Keratinocyte (primary cell): ENCODE measurements at regions not wholly inside any gene's neighbourhood (a gene's known extent, or its start where the extent isn't known, plus 50 kb on each side); places are given as distances from the start of the nearest gene placed in this dataset.

ENCODE experiments used
- DNase-seq: peaks from one replicate; pipeline ENCODE4 v3.0.0-alpha.2; 2011; ENCODE audit warnings: low read depth, missing footprints, low spot score
- FAIRE-seq: peaks from 2 replicates; lab custom pipeline; 2011; peaks lifted over from hg19 to GRCh38; lab: Jason Lieb, UNC
- H2AFZ ChIP-seq: 2 replicates; pipeline ENCODE4 v1.6.0; 2012; ENCODE audit warnings: low read length, control low read depth, inconsistent platforms; ENCODE audit not compliant: control insufficient read depth
- H3K27ac ChIP-seq: 2 replicates; pipeline ENCODE4 v1.5.1; 2011; ENCODE audit warnings: low read length; ENCODE audit not compliant: control insufficient read depth, insufficient read depth
- H3K27me3 ChIP-seq: 3 replicates; pipeline ENCODE4 v1.6.0; 2011; ENCODE audit warnings: low read length; ENCODE audit not compliant: control insufficient read depth, insufficient read depth; ENCODE audit errors: extremely low read depth
- H3K36me3 ChIP-seq, 2 experiments: 2 replicates in 1 of 2; 3 replicates in 1 of 2; pipeline ENCODE4 v1.5.1; 2011; ENCODE audit warnings: low read length in 2 of 2, mild to moderate bottlenecking in 1 of 2; ENCODE audit not compliant: control insufficient read depth in 2 of 2, insufficient read depth in 2 of 2; ENCODE audit errors: extremely low read depth in 1 of 2
- H3K4me1 ChIP-seq: 3 replicates; pipeline ENCODE4 v1.5.1; 2011; ENCODE audit warnings: low read length; ENCODE audit not compliant: control insufficient read depth, insufficient read depth; ENCODE audit errors: extremely low read depth
- H3K4me2 ChIP-seq: 3 replicates; pipeline ENCODE4 v1.6.0; 2011; ENCODE audit warnings: low read depth, low read length; ENCODE audit not compliant: control insufficient read depth, insufficient read depth; ENCODE audit errors: extremely low read depth
- H3K4me3 ChIP-seq, 3 experiments: fragments of 200-600 bp in 1 of 3; sonication (generic) in 1 of 3; 2 replicates in 2 of 3; 3 replicates in 1 of 3; pipeline ENCODE4 v1.5.1; 2011 to 2016; ENCODE audit warnings: low read length in 3 of 3, mild to moderate bottlenecking in 3 of 3, control low read depth in 2 of 3, inconsistent platforms in 1 of 3, low read depth in 1 of 3, mixed read lengths in 1 of 3, mixed run types in 1 of 3, moderate library complexity in 1 of 3; ENCODE audit not compliant: control insufficient read depth in 2 of 3, insufficient read depth in 2 of 3; ENCODE audit errors: extremely low read depth in 1 of 3
- H3K79me2 ChIP-seq: 2 replicates; pipeline ENCODE4 v1.6.0; 2012; ENCODE audit warnings: low read length; ENCODE audit not compliant: control insufficient read depth, insufficient read depth
- H3K9ac ChIP-seq: 3 replicates; pipeline ENCODE4 v1.6.0; 2011; ENCODE audit warnings: low read length; ENCODE audit not compliant: control insufficient read depth, insufficient read depth; ENCODE audit errors: extremely low read depth
- H3K9me1 ChIP-seq: 3 replicates; pipeline ENCODE4 v1.6.0; 2011; ENCODE audit warnings: low read length; ENCODE audit not compliant: control insufficient read depth, insufficient read depth; ENCODE audit errors: extremely low read depth
- H3K9me3 ChIP-seq: 2 replicates; pipeline ENCODE4 v1.5.1; 2012; ENCODE audit warnings: low read depth, low read length; ENCODE audit not compliant: control insufficient read depth
- H4K20me1 ChIP-seq: 3 replicates; pipeline ENCODE4 v1.6.0; 2011; ENCODE audit warnings: low read length; ENCODE audit not compliant: control insufficient read depth, insufficient read depth; ENCODE audit errors: extremely low read depth
- CTCF ChIP-seq, 3 experiments: IDR thresholded peaks in 1 of 3; conservative IDR thresholded peaks in 1 of 3; optimal IDR thresholded peaks in 1 of 3; 2 replicates in 2 of 3; 3 replicates in 1 of 3; pipeline versions ENCODE3 to v1.5.1; 2011; ENCODE audit warnings: low read length in 3 of 3, mild to moderate bottlenecking in 3 of 3, moderate library complexity in 2 of 3, control low read depth in 1 of 3, inconsistent platforms in 1 of 3; ENCODE audit not compliant: insufficient read depth in 2 of 3; ENCODE audit errors: extremely low read depth in 1 of 3
- EZH2 ChIP-seq: IDR thresholded peaks from one replicate; pipeline ENCODE4 v1.6.1; 2012; ENCODE audit warnings: inconsistent platforms, mild to moderate bottlenecking, low read length, moderate library complexity
- dilution Hi-C: fragments of 300-500 bp; cut with MboI; formaldehyde crosslinking; loops from one replicate; pipeline ENCODE4 v1.7.0; 2020; ENCODE audit warnings: low sequenced_read_pairs; ENCODE audit not compliant: extremely low pct_ligation_motif_present

- dilution Hi-C loops = no loop called here
- no peak for FAIRE-seq
Observed at GRCh38 chr12:125389061-125389697, 323.9 kb downstream of the AACS start.

GRCh38 chr12:125393569-125393968 lies 328.3 kb downstream of the AACS start:
- TF ChIP-seq EZH2 = no peak
- TF ChIP-seq CTCF (optimal IDR thresholded peaks at IDR 0.05 in 1 of 3, IDR thresholded peaks at IDR 0.05 in 1 of 3, conservative IDR thresholded peaks at IDR 0.05 in 1 of 3; ENCODE audit: extremely low read depth in 1 of 3, insufficient read depth in 2 of 3, low read length in 3 of 3) = no peak
- H3K27ac ChIP-seq = no peak overlapping the region
- no peak overlapping the region for H2AFZ ChIP-seq
- no peak overlapping the region for H3K4me2 ChIP-seq
- H3K4me1 ChIP-seq = no peaks in the 10 kb centered on the region
- H3K79me2 ChIP-seq = no peaks in the 10 kb centered on the region
- no peak overlapping the region for H3K9ac ChIP-seq
- H3K4me3 ChIP-seq = no peak overlapping the region
- no peaks in the 10 kb centered on the region for H3K36me3 ChIP-seq
- no peaks in the 10 kb centered on the region for H4K20me1 ChIP-seq
- no peaks in the 10 kb centered on the region for H3K27me3 ChIP-seq
- FAIRE-seq = no peak
- H3K9me1 ChIP-seq = no peaks in the 10 kb centered on the region
- peaks cover 1% of the 10 kb centered on the region for H3K9me3 ChIP-seq
- DNase-seq = no peak
- dilution Hi-C loops = no loop called here

More at GRCh38 chr12:125389061-125389697, 323.9 kb downstream of the AACS start:
- Histone ChIP-seq H3K4me3 (no peak overlapping the region), H3K27ac (no peak overlapping the region), H3K36me3 (no peaks in the 10 kb centered on the region), H3K27me3 (no peaks in the 10 kb centered on the region), H3K9me3 (peaks cover 1% of the 10 kb centered on the region), H3K4me1 (no peaks in the 10 kb centered on the region), H3K79me2 (no peaks in the 10 kb centered on the region), H4K20me1 (no peaks in the 10 kb centered on the region), H3K9ac (no peak overlapping the region), H3K4me2 (no peak overlapping the region), H3K9me1 (no peaks in the 10 kb centered on the region), H2AFZ (no peak overlapping the region)
- TF ChIP-seq EZH2 (no peak), CTCF (optimal IDR thresholded peaks at IDR 0.05 in 1 of 3, IDR thresholded peaks at IDR 0.05 in 1 of 3, conservative IDR thresholded peaks at IDR 0.05 in 1 of 3; ENCODE audit: extremely low read depth in 1 of 3, insufficient read depth in 2 of 3, low read length in 3 of 3) (no peak)
- DNase-seq = no peak
